Testis (tissue), 2 donors: ENCODE measurements at regions not wholly inside any gene's neighbourhood (a gene's known extent, or its start where the extent isn't known, plus 50 kb on each side); places are given as distances from the start of the nearest gene placed in this dataset.

Experiments used
- CTCF ChIP-seq, 3 experiments: fragments of 450-650 bp in 2 of 3; fragments of 200-600 bp in 1 of 3; sonication (generic) in 1 of 3; IDR thresholded peaks; one replicate each; pipeline ENCODE4 v1.5.1; 2016 to 2019; ENCODE audit warnings: antibody characterized with exemption in 3 of 3, mild to moderate bottlenecking in 2 of 3, moderate library complexity in 1 of 3
- POLR2A ChIP-seq: fragments of 450-650 bp; IDR thresholded peaks from one replicate; pipeline ENCODE4 v1.6.1; 2017; ENCODE audit warnings: antibody characterized with exemption, mild to moderate bottlenecking, moderate library complexity

DNA sequence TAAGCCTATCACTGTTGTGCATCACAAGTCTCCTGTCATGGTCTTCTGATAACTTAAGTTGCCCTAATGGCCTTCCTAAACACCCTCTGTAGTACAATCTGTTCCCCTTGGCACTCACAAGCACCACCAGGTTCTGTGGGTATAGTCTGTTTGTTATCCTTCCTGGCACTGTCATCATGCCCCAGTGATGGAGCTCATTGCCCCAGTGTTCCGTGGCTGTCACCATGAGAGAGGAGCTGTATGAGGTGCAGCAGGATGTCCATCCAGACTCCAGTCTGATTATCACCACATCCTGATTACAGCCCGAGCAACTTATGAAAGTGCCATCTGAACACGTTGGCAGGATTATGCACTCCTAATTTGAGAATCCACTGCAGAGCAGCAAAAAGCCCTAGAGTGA is 380.1 kb downstream of the FRK start:
- no peak for TF ChIP-seq CTCF (IDR thresholded peaks at IDR 0.05)
- no peak for TF ChIP-seq POLR2A
